GM19467 (cell line): ENCODE measurements at regions not wholly inside any gene's neighbourhood (a gene's known extent, or its start where the extent isn't known, plus 50 kb on each side); places are given as distances from the start of the nearest gene placed in this dataset.

Experiments used
- ATAC-seq: cut with Tn5 transposase; IDR thresholded peaks from one replicate; pipeline ENCODE4 v1.9.1; 2021; ENCODE audit warnings: mild to moderate bottlenecking, moderate library complexity; ENCODE audit not compliant: unreplicated experiment

DNA sequence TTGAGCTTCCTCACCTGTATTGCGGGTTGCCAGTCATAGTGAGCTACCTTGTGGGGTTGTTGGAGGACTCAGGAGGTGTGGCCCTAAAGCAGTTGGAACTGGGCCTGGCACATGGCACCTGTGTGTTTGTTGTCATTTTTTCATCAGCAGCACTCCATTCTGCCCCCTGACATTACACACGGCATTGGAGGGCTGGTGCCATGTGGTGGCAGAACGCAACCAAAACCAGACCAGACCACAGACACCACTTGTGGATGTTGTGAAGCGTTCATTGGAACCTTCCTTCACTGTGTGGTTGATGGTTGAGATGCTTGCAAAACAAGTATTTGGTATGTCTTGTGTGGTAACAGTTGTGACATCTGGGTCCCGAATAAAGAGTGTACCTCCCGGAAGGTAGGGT, 113.2 kb upstream of the ERCC6L2 start:
- ATAC-seq, result no peak

DNA sequence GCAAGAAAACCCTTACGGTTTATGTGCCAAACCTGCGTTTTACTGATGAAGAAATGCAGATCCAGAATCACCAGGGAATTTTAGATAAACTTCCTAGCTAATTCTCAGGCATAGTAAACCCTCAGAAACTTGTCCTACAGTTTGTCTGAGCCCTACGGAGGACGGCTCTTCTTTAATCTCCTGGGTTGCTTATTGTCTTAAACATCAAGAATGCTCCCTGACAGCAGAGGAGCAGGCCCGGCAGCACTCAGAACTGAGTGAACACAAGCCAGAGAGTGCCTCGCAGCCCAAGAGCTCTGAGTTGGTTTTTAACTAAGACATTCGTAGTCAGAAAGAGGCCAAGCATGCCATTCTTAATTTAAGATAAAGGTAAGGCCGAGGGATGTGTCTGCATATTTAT, 114.7 kb upstream of the ERCC6L2 start:
- ATAC-seq, result no peak

GRCh38 chr9:95757439-95757838, 118.1 kb upstream of the ERCC6L2 start:
- no peak for ATAC-seq

DNA sequence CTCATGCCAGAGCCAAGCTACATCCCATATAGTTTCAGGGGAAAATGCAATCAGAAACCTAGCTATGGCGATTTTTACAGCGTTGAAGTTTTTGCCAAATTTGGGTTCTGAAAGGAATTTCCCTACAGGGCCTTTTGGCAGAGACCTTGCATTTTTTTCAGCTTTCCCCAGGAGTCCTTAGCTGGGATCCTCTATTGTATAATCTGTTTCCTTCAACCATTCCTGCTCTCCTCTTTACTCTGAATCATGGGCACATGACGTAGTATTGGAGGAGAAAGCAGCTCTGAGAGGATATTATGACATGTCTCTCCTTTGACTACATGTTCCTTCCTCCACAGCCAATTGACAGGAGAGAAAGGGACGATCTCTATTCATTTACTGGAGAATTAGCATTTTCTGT, 118.5 kb upstream of the ERCC6L2 start:
- no peak for ATAC-seq

- ATAC-seq, result no peak
Observed at GRCh38 chr9:95756101-95756500, 119.4 kb upstream of the ERCC6L2 start.

- no peak for ATAC-seq
Observed at GRCh38 chr9:95755421-95755730, 120.1 kb upstream of the ERCC6L2 start.

DNA sequence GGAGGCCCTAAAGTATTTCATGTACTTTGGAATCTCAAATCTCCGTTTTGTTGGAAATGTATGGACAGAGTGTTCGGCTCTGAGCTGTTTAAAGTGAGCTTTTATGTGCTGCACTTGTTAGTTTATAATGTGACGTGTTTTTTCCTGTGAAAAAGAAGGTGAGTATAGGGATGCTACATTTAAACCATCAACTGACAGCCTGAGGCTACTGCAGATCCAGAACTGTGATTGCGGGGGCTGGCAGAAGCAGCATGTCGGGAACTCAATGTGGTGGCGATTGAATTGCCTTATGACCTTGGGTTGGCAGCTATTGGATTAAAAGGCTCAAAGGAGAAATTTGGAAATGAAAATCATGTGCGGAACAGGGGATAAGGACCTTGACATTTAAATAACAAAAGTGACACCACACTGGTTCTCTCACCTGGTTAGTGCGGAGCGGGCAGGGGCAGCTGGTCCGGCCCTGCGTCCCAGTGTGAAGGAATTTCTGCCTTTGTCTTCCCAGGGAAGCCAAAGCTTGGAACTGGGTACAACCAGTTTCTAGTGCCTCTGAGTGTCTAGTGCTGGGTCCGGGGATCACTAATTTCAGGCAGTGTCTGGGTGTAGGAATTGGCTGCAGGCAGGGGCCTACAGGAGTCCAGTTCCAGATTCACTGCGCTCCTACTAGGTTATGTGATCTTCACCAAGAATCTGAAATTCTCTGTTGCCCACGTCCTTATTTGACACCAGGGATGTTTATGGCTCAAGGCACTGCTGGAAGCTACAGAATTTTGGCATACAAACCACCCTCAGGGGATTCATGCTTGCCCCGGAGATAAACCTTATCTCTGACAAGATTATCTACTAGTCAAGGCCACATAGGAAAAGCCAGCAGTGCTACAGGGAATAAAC, 120.7 kb upstream of the ERCC6L2 start:
- ATAC-seq, result no peak

- no peak for ATAC-seq
Observed at GRCh38 chr9:95753762-95754465, 121.6 kb upstream of the ERCC6L2 start.

GRCh38 chr9:95752129-95752731, 123.3 kb upstream of the ERCC6L2 start:
- ATAC-seq, result no peak

DNA sequence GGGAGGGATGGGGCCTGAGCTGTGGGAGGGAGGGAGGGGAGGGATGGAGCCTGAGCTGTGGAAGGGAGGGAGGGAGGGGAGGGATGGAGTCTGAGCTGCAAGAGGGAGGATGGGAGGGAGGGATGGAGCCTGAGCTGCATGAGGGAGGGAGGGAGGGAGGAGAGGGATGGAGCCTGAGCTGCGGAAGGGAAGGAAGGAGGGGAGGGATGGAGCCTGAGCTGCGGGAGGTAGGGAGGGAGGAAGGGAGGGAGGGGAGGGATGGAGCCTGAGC, 124.0 kb upstream of the ERCC6L2 start:
- no peak for ATAC-seq

- no peak for ATAC-seq
Observed at GRCh38 chr9:95750725-95751519, 124.6 kb upstream of the ERCC6L2 start.

GRCh38 chr9:95749493-95749892, 126.0 kb upstream of the ERCC6L2 start:
- no peak for ATAC-seq

GRCh38 chr9:95746408-95747180, 128.9 kb upstream of the ERCC6L2 start:
- ATAC-seq, result no peak

DNA sequence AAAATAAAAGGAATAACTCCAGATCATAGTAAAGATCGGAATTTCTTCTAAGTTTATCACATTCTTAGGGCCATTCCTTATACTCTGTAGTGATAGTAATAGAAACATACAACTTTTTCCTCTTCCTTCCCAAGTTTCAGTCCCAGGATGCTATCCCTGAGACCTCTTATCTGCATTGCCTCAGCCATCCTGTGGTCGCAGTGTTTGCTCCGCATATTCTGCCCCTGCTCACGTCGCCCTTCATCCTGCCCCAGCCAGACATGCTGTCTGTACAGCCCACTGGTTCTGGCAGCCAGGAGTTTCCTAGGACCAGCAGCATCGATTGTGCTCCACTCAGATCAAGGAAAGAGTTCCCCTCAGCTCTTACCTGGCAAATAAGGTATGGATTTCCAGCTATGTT, 132.7 kb upstream of the ERCC6L2 start:
- ATAC-seq, result no peak

- no peak for ATAC-seq
Observed at GRCh38 chr9:95741631-95742030, 133.9 kb upstream of the ERCC6L2 start.

DNA sequence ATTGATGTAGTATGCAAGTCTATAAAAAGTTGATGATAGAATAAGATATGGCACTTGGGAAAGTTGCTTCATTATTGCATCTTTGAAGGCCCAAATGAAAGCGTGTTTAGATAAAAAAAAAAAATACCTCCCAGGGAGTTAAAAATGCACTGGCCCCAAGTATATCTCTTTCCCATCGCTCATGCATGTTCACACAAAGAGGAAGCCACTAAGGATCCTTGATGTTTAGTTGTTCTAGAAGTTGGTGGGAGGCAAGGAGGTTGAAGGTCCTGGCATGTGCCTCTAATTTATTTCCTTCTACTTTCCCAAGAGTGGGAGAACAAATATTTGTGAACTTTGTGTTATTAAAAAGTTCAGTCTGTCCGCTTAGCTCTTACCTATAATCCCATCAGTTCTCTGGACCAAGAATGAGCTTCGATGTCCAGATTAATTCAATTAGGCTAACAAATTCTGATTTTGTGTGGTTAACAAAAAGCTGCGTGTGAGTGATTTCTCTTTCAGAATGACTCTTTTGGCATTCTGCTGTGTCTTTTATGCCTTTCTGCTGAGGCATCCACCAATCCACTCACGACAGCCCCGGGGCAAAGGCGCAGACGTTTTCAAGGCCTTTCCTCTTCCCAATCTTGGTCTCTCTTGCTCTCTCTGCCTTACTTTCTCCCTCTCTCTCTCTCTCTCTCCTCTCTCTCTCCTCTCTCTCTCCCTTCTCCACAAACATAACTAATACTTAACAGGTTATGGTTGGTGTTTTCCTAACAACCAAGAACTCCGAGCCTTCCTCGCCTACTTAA, 135.1 kb upstream of the ERCC6L2 start:
- no peak for ATAC-seq

GRCh38 chr9:95738438-95738837, 137.1 kb upstream of the ERCC6L2 start:
- ATAC-seq, result no peak

DNA sequence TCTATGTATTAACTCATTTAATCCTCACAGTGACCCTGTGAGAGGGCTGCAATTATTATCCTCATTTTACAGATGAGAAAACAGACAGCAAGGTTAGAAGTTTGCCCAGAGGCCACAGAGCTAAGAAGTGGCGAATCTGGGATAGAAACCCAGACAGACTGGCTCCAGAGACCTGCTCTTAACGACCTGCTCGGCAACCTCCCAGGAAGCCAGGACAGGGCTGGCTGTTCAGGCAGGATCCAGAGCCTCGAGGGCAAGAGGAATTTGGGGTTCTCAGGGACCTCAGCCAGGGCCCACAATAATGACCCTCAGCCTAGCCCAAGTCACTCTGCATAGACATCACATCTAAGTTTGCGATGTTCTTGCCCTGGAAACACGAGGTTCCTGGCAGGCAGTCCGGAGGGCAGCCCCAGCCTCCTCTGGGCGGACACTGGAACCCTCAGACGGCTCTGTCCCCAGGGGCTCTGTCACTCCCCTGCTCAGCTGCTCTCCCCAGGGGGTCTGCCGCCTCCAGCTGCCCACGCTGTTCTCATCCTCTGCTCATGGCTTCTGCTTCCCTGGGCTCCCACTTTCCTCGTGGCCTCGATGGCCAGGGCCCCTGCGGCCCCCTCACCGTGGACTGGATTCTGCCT, 138.5 kb upstream of the ERCC6L2 start:
- no peak for ATAC-seq

DNA sequence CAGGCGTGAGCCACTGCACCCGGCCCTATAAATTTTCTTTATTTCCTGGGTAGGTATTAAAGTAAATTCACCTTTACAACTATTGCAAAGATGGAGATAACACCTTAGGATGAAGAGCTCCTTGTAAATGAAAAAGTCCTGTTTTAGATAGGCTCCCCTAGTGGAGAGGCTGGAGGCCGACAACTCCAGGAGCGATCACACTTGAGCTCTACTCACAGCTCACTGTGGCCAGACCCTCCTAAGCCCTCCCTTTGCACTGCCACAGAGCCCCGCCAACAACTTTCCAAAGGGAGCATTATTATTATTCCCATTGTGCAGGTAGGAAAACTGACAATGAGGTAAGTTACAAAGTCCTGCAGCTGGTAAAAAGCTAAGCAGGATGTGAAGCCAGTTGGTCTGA, 139.1 kb upstream of the ERCC6L2 start:
- no peak for ATAC-seq

GRCh38 chr9:95735701-95736100, 139.8 kb upstream of the ERCC6L2 start:
- ATAC-seq, result no peak
